Hepatocyte (in vitro differentiated cells): ENCODE measurements at regions not wholly inside any gene's neighbourhood (a gene's known extent, or its start where the extent isn't known, plus 50 kb on each side); places are given as distances from the start of the nearest gene placed in this dataset.

Source experiments
- DNase-seq: peaks from one replicate; pipeline ENCODE4 v3.0.0-alpha.2; 2016; ENCODE audit warnings: low spot score
- H2AFZ ChIP-seq: fragments of 200-600 bp; sonication (generic); 2 replicates; pipeline ENCODE4 v1.6.0; 2016; ENCODE audit warnings: antibody characterized with exemption, mild to moderate bottlenecking
- H3K27ac ChIP-seq: fragments of 200-600 bp; sonication (generic); 2 replicates; pipeline ENCODE4 v1.5.1; 2016; ENCODE audit warnings: mild to moderate bottlenecking
- H3K27me3 ChIP-seq: fragments of 200-600 bp; sonication (generic); 2 replicates; pipeline ENCODE4 v1.6.1; 2016
- H3K36me3 ChIP-seq: fragments of 200-600 bp; sonication (generic); replicated peaks from 2 replicates; pipeline ENCODE4 v1.5.1; 2016; ENCODE audit warnings: low read depth; ENCODE audit not compliant: insufficient read depth
- H3K4me1 ChIP-seq: fragments of 200-600 bp; sonication (generic); 2 replicates; pipeline ENCODE4 v1.5.1; 2016; ENCODE audit warnings: mild to moderate bottlenecking, moderate library complexity; ENCODE audit not compliant: insufficient read depth
- H3K4me2 ChIP-seq: fragments of 200-600 bp; sonication (generic); 2 replicates; pipeline ENCODE4 v1.6.0; 2016
- H3K4me3 ChIP-seq: fragments of 200-600 bp; sonication (generic); 2 replicates; pipeline ENCODE4 v1.5.1; 2016; ENCODE audit warnings: mild to moderate bottlenecking
- H3K79me2 ChIP-seq: fragments of 200-600 bp; sonication (generic); 2 replicates; pipeline ENCODE4 v1.6.0; 2017; ENCODE audit warnings: mild to moderate bottlenecking
- H3K9me2 ChIP-seq: fragments of 200-600 bp; sonication (generic); replicated peaks from 2 replicates; pipeline ENCODE4 v1.6.0; 2017; ENCODE audit warnings: mild to moderate bottlenecking; ENCODE audit not compliant: insufficient read depth
- H3K9me3 ChIP-seq: fragments of 200-600 bp; sonication (generic); 2 replicates; pipeline ENCODE4 v1.5.1; 2016; ENCODE audit warnings: low read depth, mild to moderate bottlenecking
- H4K20me1 ChIP-seq: fragments of 200-600 bp; sonication (generic); 2 replicates; pipeline ENCODE4 v1.6.0; 2016; ENCODE audit warnings: mild to moderate bottlenecking; ENCODE audit not compliant: insufficient read depth, poor library complexity, severe bottlenecking
- CTCF ChIP-seq: fragments of 200-600 bp; sonication (generic); IDR thresholded peaks from 2 replicates; pipeline ENCODE4 v1.5.1; 2016; ENCODE audit warnings: antibody characterized with exemption, mild to moderate bottlenecking; ENCODE audit not compliant: poor library complexity
- EZH2 ChIP-seq: fragments of 200-600 bp; sonication (generic); IDR thresholded peaks from 2 replicates; pipeline ENCODE4 v1.6.1; 2016; ENCODE audit warnings: antibody characterized with exemption, mild to moderate bottlenecking, borderline replicate concordance
- EZH2phosphoT487 ChIP-seq: fragments of 200-600 bp; sonication (generic); IDR thresholded peaks from one replicate; pipeline ENCODE4 v1.6.1; 2018; ENCODE audit warnings: antibody characterized with exemption, mild to moderate bottlenecking, low read depth, moderate library complexity; ENCODE audit not compliant: unreplicated experiment, severe bottlenecking
- WGBS: methylation state at CpG from one replicate; pipeline ENCODE4 v1.1.6; 2016; ENCODE audit warnings: low lambda C conversion rate; ENCODE audit errors: missing lambda C conversion rate; 5-methylcytosine and 5-hydroxymethylcytosine counted together

GRCh38 chr1:227490001-227490400 is 73.4 kb upstream of the ZNF678 start:
- no peaks in the 10 kb centered on the region for H3K79me2 ChIP-seq
- WGBS: 90% methylated on average over 2 of the region's 2 CpGs
- no peak overlapping the region for H3K4me3 ChIP-seq
- no peaks in the 10 kb centered on the region for H3K9me3 ChIP-seq
- H3K27ac ChIP-seq: no peak overlapping the region
- no peak for DNase-seq
- H3K4me2 ChIP-seq: no peak overlapping the region
- no peaks in the 10 kb centered on the region for H4K20me1 ChIP-seq
- TF ChIP-seq CTCF (no peak), EZH2 (no peak), EZH2phosphoT487 (no peak)
- no peaks in the 10 kb centered on the region for H3K27me3 ChIP-seq
- H2AFZ ChIP-seq: no peak overlapping the region
- H3K36me3 ChIP-seq: no peaks in the 10 kb centered on the region
- H3K4me1 ChIP-seq: no peaks in the 10 kb centered on the region
- H3K9me2 ChIP-seq: no peaks in the 10 kb centered on the region

- Histone ChIP-seq H3K4me3 (no peak overlapping the region), H3K4me2 (no peak overlapping the region), H2AFZ (no peak overlapping the region), H3K36me3 (no peaks in the 10 kb centered on the region), H4K20me1 (no peaks in the 10 kb centered on the region), H3K27me3 (no peaks in the 10 kb centered on the region), H3K79me2 (no peaks in the 10 kb centered on the region), H3K4me1 (no peaks in the 10 kb centered on the region), H3K9me3 (no peaks in the 10 kb centered on the region), H3K27ac (no peak overlapping the region), H3K9me2 (no peaks in the 10 kb centered on the region)
- no peak for DNase-seq
- TF ChIP-seq CTCF (no peak), EZH2 (no peak), EZH2phosphoT487 (no peak)
- WGBS: 91% methylated on average over 3 of the region's 3 CpGs
Measured at GRCh38 chr1:227489572-227489971, 73.8 kb upstream of the ZNF678 start.

GRCh38 chr1:227487606-227488005 is 75.8 kb upstream of the ZNF678 start:
- Histone ChIP-seq H3K27me3 (no peaks in the 10 kb centered on the region), H3K9me3 (no peaks in the 10 kb centered on the region), H3K79me2 (no peaks in the 10 kb centered on the region), H3K36me3 (no peaks in the 10 kb centered on the region), H4K20me1 (no peaks in the 10 kb centered on the region), H3K4me2 (no peak overlapping the region), H2AFZ (no peak overlapping the region), H3K4me1 (no peaks in the 10 kb centered on the region), H3K9me2 (no peaks in the 10 kb centered on the region), H3K4me3 (no peak overlapping the region), H3K27ac (no peak overlapping the region)
- TF ChIP-seq CTCF (no peak), EZH2phosphoT487 (no peak), EZH2 (no peak)
- no peak for DNase-seq

- Histone ChIP-seq H3K4me3 (no peak overlapping the region), H4K20me1 (no peaks in the 10 kb centered on the region), H2AFZ (no peak overlapping the region), H3K27ac (no peak overlapping the region), H3K79me2 (no peaks in the 10 kb centered on the region), H3K4me1 (no peaks in the 10 kb centered on the region), H3K36me3 (no peaks in the 10 kb centered on the region), H3K4me2 (no peak overlapping the region), H3K27me3 (no peaks in the 10 kb centered on the region), H3K9me2 (no peaks in the 10 kb centered on the region), H3K9me3 (no peaks in the 10 kb centered on the region)
- DNase-seq: no peak
- no peak for TF ChIP-seq EZH2phosphoT487
- no peak for TF ChIP-seq EZH2
- TF ChIP-seq CTCF: no peak
- 76% methylated on average over 3 of the region's 3 CpGs for WGBS
Measured at GRCh38 chr1:227486559-227486958, 76.8 kb upstream of the ZNF678 start.
